ENCODE measurements at regions not wholly inside any gene's neighbourhood (a gene's known extent, or its start where the extent isn't known, plus 50 kb on each side); places are given as distances from the start of the nearest gene placed in this dataset.

GRCh38 chr5:59999056-59999455, 105.5 kb upstream of the PDE4D start:
- ATAC-seq (ENCODE audit: low read depth) (no peak), DNase-seq (ENCODE audit: low spot score) (no peak)
- no peak overlapping the region for H3K4me3 ChIP-seq (ENCODE audit: severe bottlenecking)
- no peaks in the 10 kb centered on the region for H3K4me1 ChIP-seq (ENCODE audit: insufficient read depth, poor library complexity, severe bottlenecking)
- no peak overlapping the region for H3K27ac ChIP-seq (ENCODE audit: poor library complexity, severe bottlenecking)
- TF ChIP-seq, protein P1, sequence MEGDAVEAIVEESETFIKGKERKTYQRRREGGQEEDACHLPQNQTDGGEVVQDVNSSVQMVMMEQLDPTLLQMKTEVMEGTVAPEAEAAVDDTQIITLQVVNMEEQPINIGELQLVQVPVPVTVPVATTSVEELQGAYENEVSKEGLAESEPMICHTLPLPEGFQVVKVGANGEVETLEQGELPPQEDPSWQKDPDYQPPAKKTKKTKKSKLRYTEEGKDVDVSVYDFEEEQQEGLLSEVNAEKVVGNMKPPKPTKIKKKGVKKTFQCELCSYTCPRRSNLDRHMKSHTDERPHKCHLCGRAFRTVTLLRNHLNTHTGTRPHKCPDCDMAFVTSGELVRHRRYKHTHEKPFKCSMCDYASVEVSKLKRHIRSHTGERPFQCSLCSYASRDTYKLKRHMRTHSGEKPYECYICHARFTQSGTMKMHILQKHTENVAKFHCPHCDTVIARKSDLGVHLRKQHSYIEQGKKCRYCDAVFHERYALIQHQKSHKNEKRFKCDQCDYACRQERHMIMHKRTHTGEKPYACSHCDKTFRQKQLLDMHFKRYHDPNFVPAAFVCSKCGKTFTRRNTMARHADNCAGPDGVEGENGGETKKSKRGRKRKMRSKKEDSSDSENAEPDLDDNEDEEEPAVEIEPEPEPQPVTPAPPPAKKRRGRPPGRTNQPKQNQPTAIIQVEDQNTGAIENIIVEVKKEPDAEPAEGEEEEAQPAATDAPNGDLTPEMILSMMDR (IDR thresholded peaks at IDR 0.05; ENCODE audit: poor library complexity, severe bottlenecking): no peak
- H3K36me3 ChIP-seq (ENCODE audit: low read depth): no peaks in the 10 kb centered on the region
- no peaks in the 10 kb centered on the region for H3K9me3 ChIP-seq (ENCODE audit: severe bottlenecking)
- peaks cover 3% of the 10 kb centered on the region for H3K27me3 ChIP-seq (ENCODE audit: insufficient read depth, poor library complexity, severe bottlenecking)

- Histone ChIP-seq H3K36me3 (ENCODE audit: low read depth) (no peaks in the 10 kb centered on the region), H3K27ac (ENCODE audit: poor library complexity, severe bottlenecking) (no peak overlapping the region), H3K9me3 (ENCODE audit: severe bottlenecking) (no peaks in the 10 kb centered on the region), H3K27me3 (ENCODE audit: insufficient read depth, poor library complexity, severe bottlenecking) (peaks cover 3% of the 10 kb centered on the region), H3K4me3 (ENCODE audit: severe bottlenecking) (no peak overlapping the region), H3K4me1 (ENCODE audit: insufficient read depth, poor library complexity, severe bottlenecking) (no peaks in the 10 kb centered on the region)
- TF ChIP-seq, protein P1 (IDR thresholded peaks at IDR 0.05; ENCODE audit: poor library complexity, severe bottlenecking): no peak
- DNase-seq (ENCODE audit: low spot score) (no peak), ATAC-seq (ENCODE audit: low read depth) (no peak)
Measured at GRCh38 chr5:59992206-59992605, 98.7 kb upstream of the PDE4D start.

- H3K36me3 ChIP-seq (ENCODE audit: low read depth): no peaks in the 10 kb centered on the region
- TF ChIP-seq, protein P1 (IDR thresholded peaks at IDR 0.05; ENCODE audit: poor library complexity, severe bottlenecking): no peak
- no peak for DNase-seq (ENCODE audit: low spot score)
- no peaks in the 10 kb centered on the region for H3K4me1 ChIP-seq (ENCODE audit: insufficient read depth, poor library complexity, severe bottlenecking)
- no peaks in the 10 kb centered on the region for H3K9me3 ChIP-seq (ENCODE audit: severe bottlenecking)
- no peak overlapping the region for H3K4me3 ChIP-seq (ENCODE audit: severe bottlenecking)
- ATAC-seq (ENCODE audit: low read depth): no peak
- peaks cover 16% of the 10 kb centered on the region for H3K27me3 ChIP-seq (ENCODE audit: insufficient read depth, poor library complexity, severe bottlenecking)
- no peak overlapping the region for H3K27ac ChIP-seq (ENCODE audit: poor library complexity, severe bottlenecking)
Measured at GRCh38 chr5:59988396-59988795, 94.9 kb upstream of the PDE4D start.

DNA sequence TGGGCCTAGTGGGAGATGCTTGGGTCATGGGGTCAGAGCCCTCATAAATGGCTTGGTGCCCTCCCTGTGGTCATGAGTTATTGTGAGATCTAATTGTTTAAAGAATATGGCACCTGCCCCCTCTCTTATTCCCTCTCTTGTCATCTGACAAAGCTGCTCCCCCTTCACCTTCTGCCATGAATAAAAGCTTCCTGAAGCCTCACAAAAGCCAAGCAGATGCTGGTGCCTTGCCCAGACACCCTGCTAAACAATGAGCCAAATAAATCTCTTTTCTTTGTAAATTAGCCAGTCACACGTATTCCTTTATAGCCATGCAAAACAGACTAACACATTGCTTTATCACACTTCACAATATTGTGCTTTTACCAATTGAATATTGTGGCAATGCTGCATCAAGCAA, 82.8 kb upstream of the PDE4D start:
- Histone ChIP-seq H3K9me3 (ENCODE audit: severe bottlenecking) (no peaks in the 10 kb centered on the region), H3K4me1 (ENCODE audit: insufficient read depth, poor library complexity, severe bottlenecking) (no peaks in the 10 kb centered on the region), H3K36me3 (ENCODE audit: low read depth) (no peaks in the 10 kb centered on the region), H3K27ac (ENCODE audit: poor library complexity, severe bottlenecking) (no peak overlapping the region), H3K4me3 (ENCODE audit: severe bottlenecking) (no peak overlapping the region), H3K27me3 (ENCODE audit: insufficient read depth, poor library complexity, severe bottlenecking) (peaks cover 4% of the 10 kb centered on the region)
- ATAC-seq (ENCODE audit: low read depth) (no peak), DNase-seq (ENCODE audit: low spot score) (no peak)
- TF ChIP-seq, protein P1 (IDR thresholded peaks at IDR 0.05; ENCODE audit: poor library complexity, severe bottlenecking): no peak

DNA sequence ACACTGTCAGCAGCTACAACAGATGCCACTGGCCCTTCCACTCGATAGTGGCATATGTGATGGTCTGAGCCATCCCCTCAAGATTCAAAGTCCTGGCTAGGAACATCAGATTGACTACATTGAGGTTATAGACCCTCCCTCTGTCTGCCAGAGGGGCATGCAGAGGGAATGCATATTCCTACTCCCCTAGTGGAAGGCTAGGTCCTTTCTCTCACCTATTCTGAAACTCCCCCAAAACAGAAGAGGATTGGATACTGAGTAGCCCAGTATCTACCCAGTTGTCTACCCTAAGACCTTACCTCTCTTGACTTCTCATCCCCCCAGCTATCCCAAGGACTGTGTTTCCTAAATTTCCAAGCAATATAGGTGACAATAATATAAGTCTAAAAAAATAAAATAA, 78.5 kb upstream of the PDE4D start:
- Histone ChIP-seq H3K27ac (ENCODE audit: poor library complexity, severe bottlenecking) (no peak overlapping the region), H3K9me3 (ENCODE audit: severe bottlenecking) (no peaks in the 10 kb centered on the region), H3K27me3 (ENCODE audit: insufficient read depth, poor library complexity, severe bottlenecking) (no peaks in the 10 kb centered on the region), H3K4me1 (ENCODE audit: insufficient read depth, poor library complexity, severe bottlenecking) (no peaks in the 10 kb centered on the region), H3K4me3 (ENCODE audit: severe bottlenecking) (no peak overlapping the region), H3K36me3 (ENCODE audit: low read depth) (no peaks in the 10 kb centered on the region)
- ATAC-seq (ENCODE audit: low read depth) (no peak; the same call in 2 of the 3 replicates), DNase-seq (ENCODE audit: low spot score) (no peak)
- TF ChIP-seq, protein P1 (IDR thresholded peaks at IDR 0.05; ENCODE audit: poor library complexity, severe bottlenecking): no peak

Data from RWPE2 (cell line).